ENCODE measurements at regions not wholly inside any gene's neighbourhood (a gene's known extent, or its start where the extent isn't known, plus 50 kb on each side); places are given as distances from the start of the nearest gene placed in this dataset.
"Not testable (repeated sequence)": the region's sequence is repeated elsewhere in the genome, so short reads cannot be mapped to it uniquely, and the experiment has no call there.

DNA sequence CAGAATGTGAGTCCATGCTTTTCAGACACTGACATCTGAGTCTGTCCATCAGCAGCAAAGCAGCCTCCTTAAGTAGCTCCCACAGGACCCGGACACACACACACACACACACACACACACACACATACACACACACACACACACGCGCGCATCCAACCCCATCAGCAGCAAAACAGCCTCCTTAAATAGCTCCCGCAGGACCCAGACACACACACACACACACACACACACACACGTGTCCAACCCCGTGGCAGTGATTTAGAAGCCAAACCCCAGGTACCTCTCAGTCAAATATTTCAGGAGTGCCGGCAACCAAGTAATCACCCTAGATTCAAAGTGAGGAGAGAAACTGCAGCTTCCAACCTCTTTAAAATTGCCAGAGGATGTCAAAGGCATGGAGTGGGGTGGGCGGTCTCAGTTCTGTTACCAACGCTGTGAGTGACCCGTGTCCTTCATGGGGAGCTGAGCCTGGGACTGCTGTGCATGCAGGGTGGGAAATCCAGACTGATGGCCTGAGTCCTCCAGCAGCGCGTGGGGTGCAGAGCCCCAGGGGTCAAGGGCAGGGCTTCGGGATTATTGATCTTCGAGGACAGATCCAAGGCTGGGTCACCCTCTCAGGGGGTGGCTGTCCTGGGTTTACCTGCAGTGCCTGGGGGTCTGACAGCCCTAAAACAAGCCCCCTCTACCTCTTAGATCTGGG is 293.5 kb downstream of the ADGRD1 start:
- CTCF ChIA-PET (ENCODE audit: low intra/inter-chr PET ratio); H3K9ac ChIP-seq (ENCODE audit: insufficient read depth in 1 of 2, low read depth in 2 of 2, low read length in 2 of 2); intact Hi-C loops (cut with micrococcal nuclease); DNase-seq (ENCODE audit: extremely low read depth in 1 of 4, low spot score in 3 of 4); H3K9me1 ChIP-seq (ENCODE audit: control insufficient read depth, insufficient read depth, low read length); H3K27ac ChIP-seq (ENCODE audit: extremely low read depth, low read depth, low read length); in situ Hi-C loops (cut with MboI); H3K27me3 ChIP-seq (ENCODE audit: control insufficient read depth in 2 of 2, insufficient read depth in 2 of 2, low read length in 2 of 2); H3K4me2 ChIP-seq (ENCODE audit: insufficient read depth, low read length); H4K20me1 ChIP-seq (replicated peaks; ENCODE audit: control insufficient read depth, insufficient read depth, low read length); H3K9me3 ChIP-seq (replicated peaks; ENCODE audit: control insufficient read depth, insufficient read depth, low read depth, low read length); BruUV-seq (replicated peaks); H3K4me1 ChIP-seq (replicated peaks in 1 of 2; ENCODE audit: control insufficient read depth in 2 of 2, insufficient read depth in 2 of 2, low read length in 2 of 2); H3K4me3 ChIP-seq; ATAC-seq; H3K79me2 ChIP-seq (ENCODE audit: control insufficient read depth, insufficient read depth, low read length); FAIRE-seq; H3K36me3 ChIP-seq (ENCODE audit: control insufficient read depth, insufficient read depth, low read length): not testable (repeated sequence)
- peak; percentile 59; the same call in 1 of the 2 replicates for TF ChIP-seq MCM3 (IDR thresholded peaks at IDR 0.05)
- 0 out of 2 replicates have a peak overlapping the region, but pooled peaks have one; percentile 44 for H2AFZ ChIP-seq (ENCODE audit: low read depth, low read length)
- POLR2A ChIA-PET: interaction anchor here (0.7 kb wide), 1 partner anchor 65 kb away, joined by 3 read pairs; no protein-coding TSS in a partner anchor
- WGBS (ENCODE audit: insufficient coverage, low coverage, missing lambda C conversion rate): 57% methylated on average over 8 of the region's 15 CpGs

DNA sequence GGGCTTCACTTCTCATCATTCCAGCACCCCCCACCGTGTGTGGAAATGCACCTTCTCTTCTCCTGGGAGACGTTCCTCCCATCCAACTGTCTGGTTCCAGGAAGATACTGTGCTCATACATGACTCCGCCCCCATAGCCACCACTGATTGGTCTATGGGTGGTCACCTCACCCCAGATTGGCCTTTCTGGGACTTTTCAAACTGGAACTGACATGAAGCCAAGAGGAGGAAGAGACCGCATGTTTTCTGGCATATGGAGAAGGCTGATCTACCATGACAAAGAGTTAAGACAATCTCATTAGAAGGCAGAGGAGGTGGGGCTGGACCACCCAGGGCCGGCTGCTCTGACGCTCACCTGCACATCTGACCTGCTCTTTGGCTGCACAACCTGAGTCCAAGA is 294.2 kb downstream of the ADGRD1 start:
- POLR2A ChIA-PET; H3K4me3 ChIP-seq; H3K9me3 ChIP-seq (replicated peaks; ENCODE audit: control insufficient read depth, insufficient read depth, low read depth, low read length); H3K9me1 ChIP-seq (ENCODE audit: control insufficient read depth, insufficient read depth, low read length); H3K27me3 ChIP-seq (ENCODE audit: control insufficient read depth in 2 of 2, insufficient read depth in 2 of 2, low read length in 2 of 2); H3K27ac ChIP-seq (ENCODE audit: extremely low read depth, low read depth, low read length); BruUV-seq (replicated peaks); CTCF ChIA-PET (ENCODE audit: low intra/inter-chr PET ratio); H3K9ac ChIP-seq (ENCODE audit: insufficient read depth in 1 of 2, low read depth in 2 of 2, low read length in 2 of 2); H3K79me2 ChIP-seq (ENCODE audit: control insufficient read depth, insufficient read depth, low read length); intact Hi-C loops (cut with micrococcal nuclease); H3K4me1 ChIP-seq (replicated peaks in 1 of 2; ENCODE audit: control insufficient read depth in 2 of 2, insufficient read depth in 2 of 2, low read length in 2 of 2); in situ Hi-C loops (cut with MboI); H3K36me3 ChIP-seq (ENCODE audit: control insufficient read depth, insufficient read depth, low read length); H4K20me1 ChIP-seq (replicated peaks; ENCODE audit: control insufficient read depth, insufficient read depth, low read length): not testable (repeated sequence)
- FAIRE-seq (peak; percentile 78), DNase-seq (ENCODE audit: extremely low read depth in 1 of 4, low spot score in 3 of 4) (peak in 3 of 4 experiments; percentile 36 to 66 (median 50)), ATAC-seq (peak; percentile 70)
- Histone ChIP-seq H2AFZ (ENCODE audit: low read depth, low read length) (0 out of 2 replicates have a peak overlapping the region, but pooled peaks have one; percentile 25), H3K4me2 (ENCODE audit: insufficient read depth, low read length) (peak overlapping the region; percentile 28; the same call in 1 of the 2 replicates)
- WGBS (ENCODE audit: insufficient coverage, low coverage, missing lambda C conversion rate): 13% methylated on average over 4 of the region's 6 CpGs
- TF ChIP-seq EP400 (IDR thresholded peaks at IDR 0.05): peak; percentile 52; the same call in 1 of the 2 replicates
- TF ChIP-seq, protein P1, sequence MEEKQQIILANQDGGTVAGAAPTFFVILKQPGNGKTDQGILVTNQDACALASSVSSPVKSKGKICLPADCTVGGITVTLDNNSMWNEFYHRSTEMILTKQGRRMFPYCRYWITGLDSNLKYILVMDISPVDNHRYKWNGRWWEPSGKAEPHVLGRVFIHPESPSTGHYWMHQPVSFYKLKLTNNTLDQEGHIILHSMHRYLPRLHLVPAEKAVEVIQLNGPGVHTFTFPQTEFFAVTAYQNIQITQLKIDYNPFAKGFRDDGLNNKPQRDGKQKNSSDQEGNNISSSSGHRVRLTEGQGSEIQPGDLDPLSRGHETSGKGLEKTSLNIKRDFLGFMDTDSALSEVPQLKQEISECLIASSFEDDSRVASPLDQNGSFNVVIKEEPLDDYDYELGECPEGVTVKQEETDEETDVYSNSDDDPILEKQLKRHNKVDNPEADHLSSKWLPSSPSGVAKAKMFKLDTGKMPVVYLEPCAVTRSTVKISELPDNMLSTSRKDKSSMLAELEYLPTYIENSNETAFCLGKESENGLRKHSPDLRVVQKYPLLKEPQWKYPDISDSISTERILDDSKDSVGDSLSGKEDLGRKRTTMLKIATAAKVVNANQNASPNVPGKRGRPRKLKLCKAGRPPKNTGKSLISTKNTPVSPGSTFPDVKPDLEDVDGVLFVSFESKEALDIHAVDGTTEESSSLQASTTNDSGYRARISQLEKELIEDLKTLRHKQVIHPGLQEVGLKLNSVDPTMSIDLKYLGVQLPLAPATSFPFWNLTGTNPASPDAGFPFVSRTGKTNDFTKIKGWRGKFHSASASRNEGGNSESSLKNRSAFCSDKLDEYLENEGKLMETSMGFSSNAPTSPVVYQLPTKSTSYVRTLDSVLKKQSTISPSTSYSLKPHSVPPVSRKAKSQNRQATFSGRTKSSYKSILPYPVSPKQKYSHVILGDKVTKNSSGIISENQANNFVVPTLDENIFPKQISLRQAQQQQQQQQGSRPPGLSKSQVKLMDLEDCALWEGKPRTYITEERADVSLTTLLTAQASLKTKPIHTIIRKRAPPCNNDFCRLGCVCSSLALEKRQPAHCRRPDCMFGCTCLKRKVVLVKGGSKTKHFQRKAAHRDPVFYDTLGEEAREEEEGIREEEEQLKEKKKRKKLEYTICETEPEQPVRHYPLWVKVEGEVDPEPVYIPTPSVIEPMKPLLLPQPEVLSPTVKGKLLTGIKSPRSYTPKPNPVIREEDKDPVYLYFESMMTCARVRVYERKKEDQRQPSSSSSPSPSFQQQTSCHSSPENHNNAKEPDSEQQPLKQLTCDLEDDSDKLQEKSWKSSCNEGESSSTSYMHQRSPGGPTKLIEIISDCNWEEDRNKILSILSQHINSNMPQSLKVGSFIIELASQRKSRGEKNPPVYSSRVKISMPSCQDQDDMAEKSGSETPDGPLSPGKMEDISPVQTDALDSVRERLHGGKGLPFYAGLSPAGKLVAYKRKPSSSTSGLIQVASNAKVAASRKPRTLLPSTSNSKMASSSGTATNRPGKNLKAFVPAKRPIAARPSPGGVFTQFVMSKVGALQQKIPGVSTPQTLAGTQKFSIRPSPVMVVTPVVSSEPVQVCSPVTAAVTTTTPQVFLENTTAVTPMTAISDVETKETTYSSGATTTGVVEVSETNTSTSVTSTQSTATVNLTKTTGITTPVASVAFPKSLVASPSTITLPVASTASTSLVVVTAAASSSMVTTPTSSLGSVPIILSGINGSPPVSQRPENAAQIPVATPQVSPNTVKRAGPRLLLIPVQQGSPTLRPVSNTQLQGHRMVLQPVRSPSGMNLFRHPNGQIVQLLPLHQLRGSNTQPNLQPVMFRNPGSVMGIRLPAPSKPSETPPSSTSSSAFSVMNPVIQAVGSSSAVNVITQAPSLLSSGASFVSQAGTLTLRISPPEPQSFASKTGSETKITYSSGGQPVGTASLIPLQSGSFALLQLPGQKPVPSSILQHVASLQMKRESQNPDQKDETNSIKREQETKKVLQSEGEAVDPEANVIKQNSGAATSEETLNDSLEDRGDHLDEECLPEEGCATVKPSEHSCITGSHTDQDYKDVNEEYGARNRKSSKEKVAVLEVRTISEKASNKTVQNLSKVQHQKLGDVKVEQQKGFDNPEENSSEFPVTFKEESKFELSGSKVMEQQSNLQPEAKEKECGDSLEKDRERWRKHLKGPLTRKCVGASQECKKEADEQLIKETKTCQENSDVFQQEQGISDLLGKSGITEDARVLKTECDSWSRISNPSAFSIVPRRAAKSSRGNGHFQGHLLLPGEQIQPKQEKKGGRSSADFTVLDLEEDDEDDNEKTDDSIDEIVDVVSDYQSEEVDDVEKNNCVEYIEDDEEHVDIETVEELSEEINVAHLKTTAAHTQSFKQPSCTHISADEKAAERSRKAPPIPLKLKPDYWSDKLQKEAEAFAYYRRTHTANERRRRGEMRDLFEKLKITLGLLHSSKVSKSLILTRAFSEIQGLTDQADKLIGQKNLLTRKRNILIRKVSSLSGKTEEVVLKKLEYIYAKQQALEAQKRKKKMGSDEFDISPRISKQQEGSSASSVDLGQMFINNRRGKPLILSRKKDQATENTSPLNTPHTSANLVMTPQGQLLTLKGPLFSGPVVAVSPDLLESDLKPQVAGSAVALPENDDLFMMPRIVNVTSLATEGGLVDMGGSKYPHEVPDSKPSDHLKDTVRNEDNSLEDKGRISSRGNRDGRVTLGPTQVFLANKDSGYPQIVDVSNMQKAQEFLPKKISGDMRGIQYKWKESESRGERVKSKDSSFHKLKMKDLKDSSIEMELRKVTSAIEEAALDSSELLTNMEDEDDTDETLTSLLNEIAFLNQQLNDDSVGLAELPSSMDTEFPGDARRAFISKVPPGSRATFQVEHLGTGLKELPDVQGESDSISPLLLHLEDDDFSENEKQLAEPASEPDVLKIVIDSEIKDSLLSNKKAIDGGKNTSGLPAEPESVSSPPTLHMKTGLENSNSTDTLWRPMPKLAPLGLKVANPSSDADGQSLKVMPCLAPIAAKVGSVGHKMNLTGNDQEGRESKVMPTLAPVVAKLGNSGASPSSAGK (IDR thresholded peaks at IDR 0.05): peak; percentile 64
